ENCODE measurements at regions not wholly inside any gene's neighbourhood (a gene's known extent, or its start where the extent isn't known, plus 50 kb on each side); places are given as distances from the start of the nearest gene placed in this dataset.
A peak's percentile ranks its signal among the peaks of the same experiment; 100 is the strongest.

DNA sequence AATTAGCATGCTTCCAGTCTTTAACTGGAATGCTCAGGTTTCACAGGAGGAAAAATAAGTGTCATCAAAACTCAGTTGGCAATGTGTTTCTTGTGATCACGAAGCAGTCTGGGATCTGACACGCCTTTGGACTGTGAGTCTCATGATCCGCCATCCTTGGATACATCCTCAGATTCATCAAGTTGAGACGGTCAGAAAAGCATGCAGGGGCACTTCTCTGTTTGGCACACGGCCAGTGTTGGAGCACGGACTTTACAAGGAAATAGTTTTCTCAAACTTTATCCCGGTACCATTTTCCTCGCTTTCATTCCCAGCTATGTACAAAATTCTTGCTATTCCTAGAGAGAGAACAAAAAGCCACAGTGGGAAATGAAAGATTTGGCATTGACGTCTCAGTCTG is 88.4 kb upstream of the PARP11 start:
- H3K27me3 ChIP-seq (ENCODE audit: control insufficient read depth in 1 of 2, insufficient read depth in 1 of 2, low read length in 2 of 2), result peaks cover 0 to 9% of the 10 kb centered on the region in 2 experiments
- no peak overlapping the region for H3K27ac ChIP-seq (ENCODE audit: low read length, poor library complexity, severe bottlenecking)
- no peak overlapping the region for H3K23ac ChIP-seq (ENCODE audit: low read length in 2 of 2)
- DNase-seq, result no peak
- H3K9ac ChIP-seq (ENCODE audit: low read length), result no peak overlapping the region
- H3K79me1 ChIP-seq (replicated peaks; ENCODE audit: low read length, poor library complexity, severe bottlenecking), result no peaks in the 10 kb centered on the region
- no peak overlapping the region for H2BK15ac ChIP-seq (ENCODE audit: low read depth, poor library complexity, severe bottlenecking)
- no peak overlapping the region for H2BK12ac ChIP-seq (ENCODE audit: low read length in 2 of 2)
- no peak overlapping the region for H3K14ac ChIP-seq (ENCODE audit: low read length in 2 of 2)
- no peak overlapping the region for H2BK5ac ChIP-seq (ENCODE audit: low read depth, low read length, poor library complexity, severe bottlenecking)
- no peaks in the 10 kb centered on the region for H3K4me1 ChIP-seq (ENCODE audit: control insufficient read depth, insufficient read depth, low read depth, low read length)
- no peak overlapping the region for H3K4ac ChIP-seq (ENCODE audit: low read depth in 1 of 2, low read length in 2 of 2)
- H2AFZ ChIP-seq (ENCODE audit: low read depth, low read length), result no peak overlapping the region
- H3K4me2 ChIP-seq (ENCODE audit: low read length, poor library complexity, severe bottlenecking), result no peak overlapping the region
- H3K9me3 ChIP-seq (ENCODE audit: control insufficient read depth, low read length), result no peaks in the 10 kb centered on the region
- no peak overlapping the region for H2BK120ac ChIP-seq (ENCODE audit: low read depth, low read length)
- H3K18ac ChIP-seq (ENCODE audit: low read depth in 1 of 2, low read length in 2 of 2), result no peak overlapping the region
- no peak overlapping the region for H2AK5ac ChIP-seq (ENCODE audit: low read length, severe bottlenecking)
- no peak overlapping the region for H4K8ac ChIP-seq (ENCODE audit: low read length)
- H3K4me3 ChIP-seq (ENCODE audit: insufficient read depth in 1 of 2, low read depth in 1 of 2, low read length in 2 of 2), result no peak overlapping the region
- WGBS, result 74% methylated on average over 9 of the region's 9 CpGs
- no peaks in the 10 kb centered on the region for H3K36me3 ChIP-seq (ENCODE audit: control insufficient read depth in 1 of 2, insufficient read depth in 2 of 2, low read depth in 1 of 2, low read length in 2 of 2)
- no peak overlapping the region for H4K91ac ChIP-seq (ENCODE audit: low read length)

DNA sequence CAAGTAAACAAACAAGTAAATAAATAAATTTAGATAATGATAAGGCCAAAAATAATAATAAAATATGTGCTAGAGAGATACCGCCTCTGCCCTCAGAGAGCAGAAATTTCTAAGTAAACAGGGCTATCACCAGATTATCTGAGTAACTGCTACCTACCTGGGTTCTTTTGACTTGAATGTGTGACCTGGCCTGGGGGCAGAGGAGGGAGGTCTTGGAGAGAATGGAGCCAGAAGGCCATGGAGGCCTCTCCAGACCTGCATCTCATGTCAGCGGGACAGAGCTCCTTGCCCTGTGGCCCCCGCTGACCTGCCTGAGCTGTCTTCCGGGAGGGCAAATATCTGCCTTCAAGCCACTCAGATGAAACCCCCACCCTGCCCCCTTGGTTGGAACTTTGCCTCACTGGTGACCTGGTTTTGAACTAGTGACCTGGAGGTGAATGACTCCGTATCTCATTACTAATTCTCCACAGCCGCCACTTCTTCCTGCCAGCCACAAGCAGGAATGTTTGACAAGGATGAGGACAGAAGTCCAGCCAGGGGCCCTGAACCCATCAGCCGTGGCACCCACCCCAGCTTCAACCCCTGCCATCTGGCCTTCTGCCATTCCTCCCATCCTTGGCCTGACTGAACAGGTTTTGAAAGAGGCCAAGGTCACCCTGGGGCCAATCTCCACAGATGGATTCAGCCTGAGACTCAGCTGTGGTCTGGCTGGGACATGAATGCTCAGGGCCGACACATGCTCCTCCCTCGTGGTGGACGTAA is 86.8 kb upstream of the PARP11 start:
- Histone ChIP-seq H2BK120ac (ENCODE audit: low read depth, low read length) (no peak overlapping the region), H3K4me2 (ENCODE audit: low read length, poor library complexity, severe bottlenecking) (no peak overlapping the region), H3K27ac (ENCODE audit: low read length, poor library complexity, severe bottlenecking) (no peak overlapping the region), H3K4me3 (ENCODE audit: insufficient read depth in 1 of 2, low read depth in 1 of 2, low read length in 2 of 2) (no peak overlapping the region), H3K23ac (ENCODE audit: low read length in 2 of 2) (no peak overlapping the region), H3K36me3 (ENCODE audit: control insufficient read depth in 1 of 2, insufficient read depth in 2 of 2, low read depth in 1 of 2, low read length in 2 of 2) (no peaks in the 10 kb centered on the region), H3K14ac (ENCODE audit: low read length in 2 of 2) (no peak overlapping the region), H3K4me1 (ENCODE audit: control insufficient read depth, insufficient read depth, low read depth, low read length) (no peaks in the 10 kb centered on the region), H3K4ac (ENCODE audit: low read depth in 1 of 2, low read length in 2 of 2) (no peak overlapping the region), H3K18ac (ENCODE audit: low read depth in 1 of 2, low read length in 2 of 2) (no peak overlapping the region), H3K9ac (ENCODE audit: low read length) (no peak overlapping the region), H3K9me3 (ENCODE audit: control insufficient read depth, low read length) (no peaks in the 10 kb centered on the region), H2AFZ (ENCODE audit: low read depth, low read length) (no peak overlapping the region), H2BK15ac (ENCODE audit: low read depth, poor library complexity, severe bottlenecking) (no peak overlapping the region), H3K27me3 (ENCODE audit: control insufficient read depth in 1 of 2, insufficient read depth in 1 of 2, low read length in 2 of 2) (peaks cover 0 to 5% of the 10 kb centered on the region in 2 experiments), H4K91ac (ENCODE audit: low read length) (no peak overlapping the region), H2BK5ac (ENCODE audit: low read depth, low read length, poor library complexity, severe bottlenecking) (no peak overlapping the region), H2BK12ac (ENCODE audit: low read length in 2 of 2) (no peak overlapping the region), H4K8ac (ENCODE audit: low read length) (no peak overlapping the region), H2AK5ac (ENCODE audit: low read length, severe bottlenecking) (no peak overlapping the region), H3K79me1 (replicated peaks; ENCODE audit: low read length, poor library complexity, severe bottlenecking) (no peaks in the 10 kb centered on the region)
- no peak for DNase-seq
- WGBS, result 80% methylated on average over 9 of the region's 10 CpGs

DNA sequence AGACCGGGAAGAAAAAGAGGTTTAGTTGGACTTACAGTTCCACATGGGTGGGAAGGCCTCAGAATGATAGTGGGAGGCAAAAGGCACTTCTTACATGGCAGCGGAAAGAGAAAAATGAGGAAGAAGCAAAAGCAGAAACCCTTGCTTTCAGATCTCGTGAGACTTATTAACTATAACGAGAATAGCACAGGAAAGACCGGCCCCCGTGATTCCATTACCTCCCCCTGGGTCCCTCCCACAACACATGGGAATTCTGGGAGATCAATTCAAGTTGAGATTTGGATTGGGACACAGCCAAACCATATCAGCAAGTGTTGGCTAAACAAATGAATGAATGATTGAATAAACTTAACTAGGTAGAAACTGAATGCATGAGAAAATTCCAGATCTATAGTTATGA is 85.3 kb upstream of the PARP11 start:
- no peak overlapping the region for H2BK12ac ChIP-seq (ENCODE audit: low read length in 2 of 2)
- no peak overlapping the region for H2AK5ac ChIP-seq (ENCODE audit: low read length, severe bottlenecking)
- no peaks in the 10 kb centered on the region for H3K79me1 ChIP-seq (replicated peaks; ENCODE audit: low read length, poor library complexity, severe bottlenecking)
- H3K23ac ChIP-seq (ENCODE audit: low read length in 2 of 2), result no peak overlapping the region
- H3K4me3 ChIP-seq (ENCODE audit: insufficient read depth in 1 of 2, low read depth in 1 of 2, low read length in 2 of 2), result no peak overlapping the region
- no peak overlapping the region for H2BK15ac ChIP-seq (ENCODE audit: low read depth, poor library complexity, severe bottlenecking)
- H3K27ac ChIP-seq (ENCODE audit: low read length, poor library complexity, severe bottlenecking), result no peak overlapping the region
- no peaks in the 10 kb centered on the region for H3K36me3 ChIP-seq (ENCODE audit: control insufficient read depth in 1 of 2, insufficient read depth in 2 of 2, low read depth in 1 of 2, low read length in 2 of 2)
- no peak overlapping the region for H3K4me2 ChIP-seq (ENCODE audit: low read length, poor library complexity, severe bottlenecking)
- no peak overlapping the region for H4K8ac ChIP-seq (ENCODE audit: low read length)
- no peak overlapping the region for H3K9ac ChIP-seq (ENCODE audit: low read length)
- WGBS, result 82% methylated on average over 6 of the region's 6 CpGs
- no peak overlapping the region for H3K14ac ChIP-seq (ENCODE audit: low read length in 2 of 2)
- no peaks in the 10 kb centered on the region for H3K9me3 ChIP-seq (ENCODE audit: control insufficient read depth, low read length)
- H2AFZ ChIP-seq (ENCODE audit: low read depth, low read length), result no peak overlapping the region
- H4K91ac ChIP-seq (ENCODE audit: low read length), result no peak overlapping the region
- no peaks in the 10 kb centered on the region for H3K27me3 ChIP-seq (ENCODE audit: control insufficient read depth in 1 of 2, insufficient read depth in 1 of 2, low read length in 2 of 2)
- no peaks in the 10 kb centered on the region for H3K4me1 ChIP-seq (ENCODE audit: control insufficient read depth, insufficient read depth, low read depth, low read length)
- no peak overlapping the region for H2BK120ac ChIP-seq (ENCODE audit: low read depth, low read length)
- no peak overlapping the region for H2BK5ac ChIP-seq (ENCODE audit: low read depth, low read length, poor library complexity, severe bottlenecking)
- H3K18ac ChIP-seq (ENCODE audit: low read depth in 1 of 2, low read length in 2 of 2), result no peak overlapping the region
- H3K4ac ChIP-seq (ENCODE audit: low read depth in 1 of 2, low read length in 2 of 2), result no peak overlapping the region
- DNase-seq, result no peak

DNA sequence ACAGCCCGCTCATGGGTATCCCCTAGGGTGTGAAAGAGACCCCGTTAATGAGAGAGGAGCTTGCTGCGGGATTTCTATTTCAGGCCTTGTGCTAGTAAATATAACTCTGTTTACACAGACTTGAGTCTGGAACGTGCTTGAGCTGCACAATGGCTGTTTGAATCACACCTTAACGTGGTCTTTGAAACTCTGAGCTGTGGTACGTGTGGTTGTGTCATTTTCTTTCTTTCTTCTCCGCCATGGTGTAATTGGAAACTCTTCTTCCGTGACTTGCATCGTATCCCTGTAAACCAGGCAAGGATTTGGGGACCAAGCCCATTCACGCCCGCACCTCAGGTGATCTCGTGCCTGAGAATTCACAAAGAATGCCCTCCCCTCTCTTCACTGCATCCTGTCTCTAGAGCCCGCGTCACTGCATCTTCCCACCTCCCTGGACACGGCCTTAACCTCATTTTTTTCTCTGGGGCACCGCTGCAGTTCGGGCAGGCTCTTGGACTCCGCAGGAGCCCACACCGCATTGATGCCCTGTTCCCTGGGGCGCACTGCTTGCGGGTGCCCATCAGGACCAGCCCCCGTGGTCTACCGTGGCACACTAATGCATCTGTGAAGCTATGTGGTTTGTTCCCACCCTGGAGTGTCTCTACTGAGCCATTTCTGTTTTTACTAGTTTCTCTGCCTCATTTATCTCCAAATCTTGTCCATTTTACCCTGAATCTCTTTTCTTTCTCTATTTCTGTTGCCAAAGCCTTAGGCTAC is 78.4 kb upstream of the PARP11 start:
- H2BK12ac ChIP-seq (ENCODE audit: low read length in 2 of 2), result no peak overlapping the region
- peak overlapping the region; percentile 16 for H3K4me2 ChIP-seq (ENCODE audit: low read length, poor library complexity, severe bottlenecking)
- WGBS, result 86% methylated on average over 23 of the region's 23 CpGs
- no peaks in the 10 kb centered on the region for H3K27me3 ChIP-seq (ENCODE audit: control insufficient read depth in 1 of 2, insufficient read depth in 1 of 2, low read length in 2 of 2)
- no peak overlapping the region for H3K18ac ChIP-seq (ENCODE audit: low read depth in 1 of 2, low read length in 2 of 2)
- H2AFZ ChIP-seq (ENCODE audit: low read depth, low read length), result no peak overlapping the region
- no peak overlapping the region for H3K4me3 ChIP-seq (ENCODE audit: insufficient read depth in 1 of 2, low read depth in 1 of 2, low read length in 2 of 2)
- H3K9ac ChIP-seq (ENCODE audit: low read length), result no peak overlapping the region
- no peaks in the 10 kb centered on the region for H3K4me1 ChIP-seq (ENCODE audit: control insufficient read depth, insufficient read depth, low read depth, low read length)
- H3K9me3 ChIP-seq (ENCODE audit: control insufficient read depth, low read length), result no peaks in the 10 kb centered on the region
- no peak overlapping the region for H2BK15ac ChIP-seq (ENCODE audit: low read depth, poor library complexity, severe bottlenecking)
- H2BK5ac ChIP-seq (ENCODE audit: low read depth, low read length, poor library complexity, severe bottlenecking), result no peak overlapping the region
- H2AK5ac ChIP-seq (ENCODE audit: low read length, severe bottlenecking), result no peak overlapping the region
- H2BK120ac ChIP-seq (ENCODE audit: low read depth, low read length), result no peak overlapping the region
- no peak overlapping the region for H3K14ac ChIP-seq (ENCODE audit: low read length in 2 of 2)
- no peaks in the 10 kb centered on the region for H3K79me1 ChIP-seq (replicated peaks; ENCODE audit: low read length, poor library complexity, severe bottlenecking)
- no peaks in the 10 kb centered on the region for H3K36me3 ChIP-seq (ENCODE audit: control insufficient read depth in 1 of 2, insufficient read depth in 2 of 2, low read depth in 1 of 2, low read length in 2 of 2)
- no peak for DNase-seq
- H3K27ac ChIP-seq (ENCODE audit: low read length, poor library complexity, severe bottlenecking), result no peak overlapping the region
- no peak overlapping the region for H4K91ac ChIP-seq (ENCODE audit: low read length)
- H4K8ac ChIP-seq (ENCODE audit: low read length), result no peak overlapping the region
- H3K23ac ChIP-seq (ENCODE audit: low read length in 2 of 2), result no peak overlapping the region
- no peak overlapping the region for H3K4ac ChIP-seq (ENCODE audit: low read depth in 1 of 2, low read length in 2 of 2)

Measured in mesenchymal stem cell (in vitro differentiated cells and primary cell).